DMS79 (cell line): ENCODE measurements at regions not wholly inside any gene's neighbourhood (a gene's known extent, or its start where the extent isn't known, plus 50 kb on each side); places are given as distances from the start of the nearest gene placed in this dataset.
A peak's percentile ranks its signal among the peaks of the same experiment; 100 is the strongest.

Experiments
- DNase-seq: peaks from one replicate; lab custom pipeline; 2025; lab: John Stamatoyannopoulos, UW

DNA sequence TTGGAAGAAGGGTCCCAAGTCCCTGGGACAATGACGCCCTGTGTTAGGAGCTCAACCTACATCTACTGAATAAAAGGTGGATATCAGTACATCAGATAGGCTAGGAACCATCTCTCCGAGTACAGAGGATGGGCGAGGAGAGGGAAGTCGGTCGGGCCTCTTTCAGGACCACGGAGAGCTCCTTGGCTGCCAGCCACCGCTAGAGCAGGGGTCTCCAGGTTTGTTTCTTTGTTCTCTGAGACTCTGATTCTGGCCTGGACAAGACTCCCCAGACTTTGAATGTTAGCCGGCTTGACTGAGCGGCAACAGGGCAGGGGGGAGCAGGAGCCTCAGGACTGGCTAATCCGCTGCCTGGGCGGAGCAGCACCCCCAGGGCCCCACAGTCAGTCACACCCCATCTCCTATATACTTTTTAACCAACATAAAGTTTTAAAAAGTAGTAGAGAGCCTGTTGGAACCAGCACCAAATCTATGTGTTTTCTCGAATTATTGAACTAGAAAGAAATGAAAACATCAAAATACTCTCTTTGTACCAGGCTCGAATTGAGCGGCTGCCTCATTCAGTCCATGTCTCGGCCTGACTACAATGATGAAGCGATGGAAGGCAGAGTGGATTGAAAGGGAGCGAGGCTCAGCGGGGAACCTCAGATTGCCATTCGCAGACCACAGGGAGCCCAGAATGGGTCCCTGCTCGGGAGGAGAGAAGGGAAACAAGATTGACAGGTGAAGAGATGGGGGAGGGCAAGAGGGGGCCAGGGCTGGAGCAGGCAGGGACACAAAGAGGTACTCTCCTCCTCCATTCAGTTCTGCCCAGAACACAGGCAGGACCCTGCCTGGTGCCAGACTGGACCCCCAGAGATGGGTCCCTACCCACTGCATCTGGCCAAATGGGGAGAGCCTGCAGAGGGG lies 131.6 kb downstream of the TPRA1 start:
- no peak for DNase-seq

GRCh38 chr3:127457546-127458145 lies 132.9 kb downstream of the TPRA1 start:
- peak; percentile 97 for DNase-seq

DNA sequence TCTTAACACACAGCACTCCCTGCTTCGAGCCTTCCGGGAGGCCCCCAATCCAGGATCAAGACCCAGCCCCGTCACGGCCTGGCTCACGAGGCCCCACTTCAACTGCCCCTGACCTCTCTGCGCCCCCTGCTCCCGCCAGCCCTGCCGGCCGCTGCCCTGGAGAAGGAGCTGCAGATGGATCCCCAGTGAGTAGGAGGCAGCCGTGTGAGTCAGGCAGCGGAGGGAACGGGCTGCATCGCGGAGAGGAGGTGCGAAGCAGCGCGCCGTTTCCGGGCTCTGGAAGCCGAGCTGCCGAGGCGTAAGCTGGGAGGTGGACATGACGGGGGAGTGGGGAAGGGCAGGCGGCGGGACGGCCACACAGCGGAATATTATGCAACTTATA lies 133.4 kb downstream of the TPRA1 start:
- peak; percentile 73 for DNase-seq

DNA sequence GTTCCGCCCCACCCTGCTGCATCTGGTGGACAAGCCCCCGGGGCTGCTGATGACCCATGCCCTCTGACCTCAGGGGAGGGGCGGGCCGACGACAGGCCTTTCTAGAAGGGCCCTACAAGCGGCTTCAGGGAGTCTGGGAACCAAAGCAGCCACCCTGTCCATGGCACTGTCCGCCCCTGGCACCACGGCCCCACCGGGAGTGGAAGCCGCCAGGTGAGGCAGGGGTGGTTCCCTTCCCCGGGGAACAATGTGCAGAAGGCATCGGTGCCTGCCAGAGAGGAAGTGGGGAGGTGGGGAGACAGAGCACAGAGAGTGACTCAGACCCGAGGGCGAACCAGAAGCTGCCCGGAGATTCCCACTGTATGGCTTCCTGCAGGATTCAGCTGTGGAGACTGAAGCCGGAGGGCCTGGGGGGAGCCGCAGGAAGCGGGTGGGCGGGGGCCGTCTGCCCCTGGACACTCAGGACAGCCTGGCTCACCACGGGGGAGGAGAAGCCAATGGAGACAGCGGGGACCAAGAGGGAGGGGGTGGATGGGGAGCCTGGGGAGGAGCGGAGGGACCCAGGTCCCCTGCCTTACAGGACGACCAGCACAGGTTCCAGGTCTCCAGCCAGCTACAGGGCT lies 134.0 kb downstream of the TPRA1 start:
- peak; percentile 73 for DNase-seq

DNA sequence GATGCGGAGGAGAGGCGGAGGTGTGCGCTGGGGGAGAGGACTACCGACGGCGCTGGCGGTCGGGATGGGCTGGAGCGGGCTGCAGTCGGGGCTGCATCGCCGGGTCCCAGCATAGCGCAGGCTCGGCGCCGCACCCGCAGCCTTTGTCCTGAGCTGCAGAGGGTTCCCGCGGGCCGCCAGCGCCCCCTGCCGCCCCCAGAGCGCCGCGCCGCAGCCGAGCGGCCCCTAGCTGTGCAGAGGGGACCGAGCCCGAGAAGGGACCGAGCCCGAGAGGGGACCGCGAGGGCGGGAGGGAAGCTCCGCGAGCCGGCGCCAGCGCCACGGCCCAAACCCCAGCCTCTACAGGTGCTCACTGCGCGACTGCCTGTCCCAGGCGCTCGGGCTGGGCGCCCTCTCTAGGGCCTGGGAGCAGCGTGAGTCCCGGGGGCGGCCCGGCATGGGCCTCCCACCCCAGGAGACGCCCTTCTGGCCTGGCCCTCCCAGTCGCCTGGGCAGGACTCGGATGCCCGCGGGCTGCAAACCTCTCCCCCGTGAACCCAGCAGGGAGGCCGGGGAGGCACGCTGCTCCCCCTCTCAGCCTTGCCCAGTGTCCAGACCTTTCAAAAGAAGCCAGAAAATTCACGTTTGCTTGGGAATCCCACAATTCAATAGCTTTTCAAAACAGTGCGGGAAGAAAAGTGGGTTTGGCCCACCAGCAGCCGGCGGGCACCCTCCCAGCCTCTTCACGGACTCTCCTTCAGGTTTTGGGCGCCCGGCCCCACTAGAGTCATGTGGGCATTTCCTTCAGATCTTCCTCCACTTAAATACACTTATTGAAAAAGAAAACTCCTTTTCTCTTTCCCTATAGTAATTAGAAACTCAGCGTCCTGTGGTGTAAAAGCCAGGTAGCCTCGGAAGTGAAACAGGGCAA lies 134.7 kb downstream of the TPRA1 start:
- DNase-seq, result peak; percentile 70

DNA sequence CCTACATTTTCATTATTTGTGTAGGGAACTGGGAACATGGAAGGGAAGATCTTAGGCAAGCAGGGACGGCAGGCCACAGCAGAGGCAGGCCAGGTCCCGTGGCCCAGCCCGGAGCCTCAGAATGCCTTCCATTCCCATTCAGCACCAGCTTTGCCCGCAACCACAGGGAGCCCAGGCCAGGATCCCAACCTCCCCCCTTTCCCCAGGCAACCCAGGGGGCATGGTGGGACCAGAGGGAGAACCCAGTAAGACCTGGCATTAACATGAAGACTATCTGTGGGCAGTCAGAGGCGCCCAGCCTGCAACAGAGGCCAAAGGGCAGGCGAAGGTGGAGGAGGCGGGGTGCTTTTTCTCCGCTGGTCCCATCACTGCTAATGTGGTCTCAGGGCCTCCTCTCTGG lies 135.6 kb downstream of the TPRA1 start:
- DNase-seq, result no peak

GRCh38 chr3:127454051-127454450 lies 136.5 kb downstream of the TPRA1 start:
- DNase-seq, result no peak

GRCh38 chr3:127452321-127452821 lies 138.2 kb downstream of the TPRA1 start:
- DNase-seq, result no peak

- DNase-seq, result no peak
These were observed 139.2 kb downstream of the TPRA1 start for GRCh38 chr3:127451321-127451720.

DNA sequence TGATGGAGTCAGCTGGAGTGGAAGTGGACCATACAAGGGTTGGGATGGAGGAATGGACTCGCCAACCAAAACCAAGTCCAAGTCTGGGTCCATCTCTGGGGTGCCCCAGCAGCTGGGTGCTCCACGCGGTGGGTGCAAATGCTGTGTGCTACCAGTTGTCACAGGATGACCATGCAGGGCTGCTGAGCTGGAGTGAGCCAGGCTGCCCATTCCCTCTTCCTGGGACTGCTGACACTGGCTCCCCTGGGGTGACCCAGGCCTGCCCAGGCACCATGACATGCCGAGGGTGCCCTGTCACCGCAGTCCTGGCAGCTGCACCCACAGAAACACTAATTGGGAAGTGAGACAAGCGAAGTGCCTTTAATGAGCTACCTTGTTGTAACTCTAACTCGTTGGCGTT lies 140.2 kb downstream of the TPRA1 start:
- DNase-seq, result no peak

- DNase-seq, result no peak
These were observed 140.9 kb downstream of the TPRA1 start for GRCh38 chr3:127449486-127450212.

DNA sequence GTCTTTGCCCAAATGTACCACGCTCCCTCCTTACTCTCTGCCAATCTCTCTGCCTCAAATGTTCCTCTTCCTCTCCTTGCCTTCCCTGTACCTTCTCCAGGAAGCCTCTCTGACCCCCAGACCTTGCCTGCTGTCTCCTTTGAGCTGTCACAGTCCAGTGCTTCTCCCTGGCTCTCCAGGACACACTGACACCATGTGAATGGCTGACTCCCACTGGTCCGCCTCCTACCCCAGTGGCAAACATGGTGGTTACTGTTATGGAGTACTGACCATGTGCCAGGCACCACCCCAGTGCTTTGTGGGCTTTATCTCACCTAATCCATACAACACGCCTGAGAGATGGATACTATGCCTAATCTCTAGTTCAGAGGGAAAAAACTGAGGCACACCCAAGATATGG lies 141.9 kb downstream of the TPRA1 start:
- no peak for DNase-seq

DNA sequence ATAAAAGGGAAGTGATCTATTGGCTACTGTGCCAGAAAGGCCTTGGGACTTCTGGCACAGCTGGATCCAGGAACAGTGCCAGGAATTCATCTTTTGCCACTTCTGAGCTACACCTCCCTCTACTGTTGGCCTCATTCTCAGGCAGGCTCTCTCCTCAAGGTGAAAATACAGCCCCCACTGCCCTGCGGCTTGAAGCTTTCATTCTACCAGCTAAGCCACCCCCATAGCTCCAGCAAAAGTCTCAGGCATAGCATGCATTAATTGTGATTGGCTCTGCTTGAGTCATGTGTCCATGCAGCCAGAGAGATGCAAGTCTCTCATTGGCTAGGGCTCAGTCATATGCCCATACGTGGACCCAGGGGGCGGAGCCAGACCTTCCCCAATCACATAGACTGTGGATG lies 142.4 kb downstream of the TPRA1 start:
- peak; percentile 80 for DNase-seq

- DNase-seq, result no peak
These were observed 143.8 kb downstream of the TPRA1 start for GRCh38 chr3:127446756-127447155.

DNA sequence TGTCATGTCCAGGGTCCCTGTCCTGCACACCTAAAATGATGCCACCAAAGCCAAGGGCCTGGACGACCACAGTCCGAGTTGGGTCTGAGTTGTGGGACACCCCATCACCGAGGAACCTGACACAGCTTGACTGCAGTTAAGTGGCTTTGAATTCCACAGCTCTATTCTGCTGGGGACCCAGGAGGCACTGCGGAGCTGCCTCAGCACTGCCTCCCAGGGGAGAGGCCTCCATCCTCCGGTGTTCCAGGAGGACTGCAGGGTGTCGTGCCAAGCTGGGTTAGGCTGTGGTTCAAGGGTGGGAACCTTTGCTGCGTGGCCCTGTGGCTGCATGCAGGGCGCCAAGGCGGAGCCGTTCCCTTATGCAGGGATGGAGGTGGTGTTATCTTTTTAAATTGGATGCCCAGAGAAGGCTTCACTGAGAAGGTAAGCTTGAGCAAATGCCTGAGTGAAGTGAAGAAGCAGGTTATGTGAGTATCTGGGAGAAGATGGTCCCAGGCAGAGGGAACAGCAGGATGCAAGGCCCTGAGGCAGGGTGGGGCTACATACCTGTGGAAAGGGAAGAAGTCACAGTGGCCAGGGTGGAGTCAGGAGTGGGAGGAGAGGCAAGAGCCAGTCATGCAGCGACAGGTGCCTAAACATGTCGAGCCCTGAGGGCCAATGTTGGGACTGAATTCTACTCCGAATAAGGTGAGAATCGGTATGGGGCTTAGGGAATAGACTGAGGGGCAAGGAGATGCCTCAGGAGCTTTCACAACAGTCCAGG lies 144.8 kb downstream of the TPRA1 start:
- DNase-seq, result no peak

- DNase-seq, result no peak
These were observed 145.8 kb downstream of the TPRA1 start for GRCh38 chr3:127444761-127445160.

DNA sequence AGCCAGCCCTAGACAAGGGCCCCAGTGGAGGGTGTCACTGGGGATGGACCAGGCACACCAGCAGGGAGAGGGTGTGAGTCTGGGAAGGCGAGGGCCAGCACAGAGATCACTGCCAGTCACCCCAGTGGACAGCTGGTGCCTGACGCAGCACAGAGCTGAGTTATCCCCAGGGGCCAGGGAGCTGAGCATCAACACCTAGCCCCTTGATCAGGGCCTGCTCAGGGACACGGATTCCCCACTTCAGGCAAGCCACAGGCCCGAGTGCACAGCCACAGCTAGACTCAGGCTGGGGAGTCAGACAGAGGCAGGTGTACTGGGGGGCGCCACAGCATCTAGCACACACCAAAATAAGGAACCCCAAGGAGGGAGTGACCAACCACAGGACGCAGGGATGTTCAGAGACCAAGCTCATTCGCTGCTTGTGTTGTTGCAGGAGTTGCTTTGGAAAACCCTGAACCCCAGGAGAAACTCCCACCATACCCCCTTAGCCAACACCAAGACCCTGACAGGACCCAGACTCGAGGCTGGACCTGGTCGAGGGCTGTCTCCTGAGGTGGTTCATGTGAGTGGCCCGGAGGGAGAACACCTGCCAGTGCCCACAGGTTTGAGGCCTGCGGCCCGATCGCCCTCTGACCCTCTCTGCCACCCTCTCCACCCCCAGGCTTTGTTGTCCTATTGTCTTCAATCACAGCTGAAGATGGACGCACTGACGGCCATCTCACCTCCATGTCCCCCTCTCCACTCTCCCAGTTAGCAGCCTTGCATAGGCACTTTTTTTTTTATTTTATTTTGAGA lies 146.8 kb downstream of the TPRA1 start:
- no peak for DNase-seq

- DNase-seq, result no peak
These were observed 148.0 kb downstream of the TPRA1 start for GRCh38 chr3:127442506-127442905.

GRCh38 chr3:127441764-127442163 lies 148.8 kb downstream of the TPRA1 start:
- DNase-seq, result no peak

DNA sequence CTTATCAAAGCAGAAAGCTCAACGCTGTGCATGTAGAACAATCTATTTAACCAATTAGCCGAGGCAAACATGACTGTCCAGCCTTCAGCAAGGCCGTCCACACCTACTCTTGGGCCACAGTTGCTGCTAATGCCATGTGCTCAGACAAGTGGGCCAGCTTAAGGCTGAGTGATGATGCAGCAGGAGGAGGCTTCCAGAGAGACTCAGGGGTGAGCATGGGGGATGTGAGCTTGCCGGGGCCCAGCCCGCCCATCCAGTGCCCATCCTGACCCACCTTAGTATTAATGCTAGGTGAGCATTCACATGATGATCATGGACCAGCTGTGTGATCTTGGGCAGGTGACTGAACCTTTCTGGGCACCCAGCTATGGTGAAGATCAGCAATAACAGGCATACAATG lies 150.1 kb downstream of the TPRA1 start:
- DNase-seq, result no peak
